NT2/D1 (cell line): ENCODE measurements at regions not wholly inside any gene's neighbourhood (a gene's known extent, or its start where the extent isn't known, plus 50 kb on each side); places are given as distances from the start of the nearest gene placed in this dataset.

Source experiments
- DNase-seq: peaks from one replicate; pipeline ENCODE4 v3.0.0-alpha.2; 2011; ENCODE audit warnings: low read depth, low spot score
- H3K27me3 ChIP-seq: 2 replicates; pipeline ENCODE4 v1.6.0; 2011; ENCODE audit warnings: mild to moderate bottlenecking; ENCODE audit not compliant: insufficient read length, insufficient read depth
- H3K36me3 ChIP-seq: 2 replicates; pipeline ENCODE4 v1.6.1; 2011; ENCODE audit warnings: mild to moderate bottlenecking, low read length, mixed read lengths; ENCODE audit not compliant: insufficient read depth, insufficient read length
- H3K4me1 ChIP-seq: 2 replicates; pipeline ENCODE4 v1.5.1; 2011; ENCODE audit not compliant: insufficient read depth, insufficient read length
- H3K4me3 ChIP-seq: 2 replicates; pipeline ENCODE4 v1.5.1; 2011; ENCODE audit warnings: low read depth; ENCODE audit not compliant: insufficient read length
- H3K9ac ChIP-seq: 2 replicates; pipeline ENCODE4 v1.6.0; 2011; ENCODE audit warnings: low read depth; ENCODE audit not compliant: insufficient read length
- H3K9me3 ChIP-seq: 2 replicates; pipeline ENCODE4 v1.5.1; 2011; ENCODE audit warnings: mild to moderate bottlenecking, low read length; ENCODE audit not compliant: insufficient read depth
- SUZ12 ChIP-seq: IDR thresholded peaks from 2 replicates; pipeline ENCODE4 v1.6.1; 2011; ENCODE audit not compliant: insufficient read length, insufficient read depth; ENCODE audit errors: extremely low read depth
- YY1 ChIP-seq: IDR thresholded peaks from 2 replicates; pipeline ENCODE4 v1.6.1; 2011; ENCODE audit not compliant: insufficient read length, insufficient read depth
- ZNF274 ChIP-seq: IDR thresholded peaks from 2 replicates; pipeline ENCODE4 v1.6.1; 2011; ENCODE audit warnings: mild to moderate bottlenecking, low read depth, low read length

GRCh38 chr5:91742550-91742949 lies 359.4 kb upstream of the ARRDC3 start:
- no peaks in the 10 kb centered on the region for H3K9me3 ChIP-seq
- DNase-seq: no peak

GRCh38 chr5:91741764-91742505 lies 358.8 kb upstream of the ARRDC3 start:
- DNase-seq: no peak
- Histone ChIP-seq H3K36me3 (no peaks in the 10 kb centered on the region), H3K4me3 (no peak overlapping the region), H3K9me3 (no peaks in the 10 kb centered on the region), H3K27me3 (no peaks in the 10 kb centered on the region), H3K4me1 (no peaks in the 10 kb centered on the region), H3K9ac (no peak overlapping the region)
- no peak for TF ChIP-seq SUZ12
- no peak for TF ChIP-seq YY1
- TF ChIP-seq ZNF274: no peak

More at GRCh38 chr5:91742550-91742949, 359.4 kb upstream of the ARRDC3 start:
- Histone ChIP-seq H3K27me3 (no peaks in the 10 kb centered on the region), H3K36me3 (no peaks in the 10 kb centered on the region), H3K4me1 (no peaks in the 10 kb centered on the region), H3K4me3 (no peak overlapping the region), H3K9ac (no peak overlapping the region)
- no peak for TF ChIP-seq ZNF274
- TF ChIP-seq SUZ12: no peak
- TF ChIP-seq YY1: no peak

GRCh38 chr5:91730026-91730425 lies 346.9 kb upstream of the ARRDC3 start:
- Histone ChIP-seq H3K4me3 (no peak overlapping the region), H3K9me3 (peaks cover 16% of the 10 kb centered on the region; the same call in 1 of the 2 replicates), H3K27me3 (no peaks in the 10 kb centered on the region), H3K4me1 (no peaks in the 10 kb centered on the region), H3K9ac (no peak overlapping the region), H3K36me3 (no peaks in the 10 kb centered on the region)
- TF ChIP-seq ZNF274 (no peak), YY1 (no peak), SUZ12 (no peak)
- DNase-seq: no peak

GRCh38 chr5:91727463-91727862 lies 344.3 kb upstream of the ARRDC3 start:
- TF ChIP-seq YY1 (no peak), ZNF274 (no peak), SUZ12 (no peak)

GRCh38 chr5:91722736-91723467 lies 339.8 kb upstream of the ARRDC3 start:
- no peak for DNase-seq
- H3K4me3 ChIP-seq: no peak overlapping the region

More at GRCh38 chr5:91727463-91727862, 344.3 kb upstream of the ARRDC3 start:
- Histone ChIP-seq H3K4me3 (no peak overlapping the region), H3K9me3 (peaks cover 16% of the 10 kb centered on the region; the same call in 1 of the 2 replicates), H3K4me1 (no peaks in the 10 kb centered on the region), H3K27me3 (no peaks in the 10 kb centered on the region), H3K36me3 (no peaks in the 10 kb centered on the region), H3K9ac (no peak overlapping the region)
- DNase-seq: peak; percentile 50

GRCh38 chr5:91712718-91713117 lies 329.6 kb upstream of the ARRDC3 start:
- H3K36me3 ChIP-seq: no peaks in the 10 kb centered on the region
- no peaks in the 10 kb centered on the region for H3K27me3 ChIP-seq
- no peak for TF ChIP-seq ZNF274
- TF ChIP-seq YY1: no peak
- no peak for TF ChIP-seq SUZ12
- no peak overlapping the region for H3K4me3 ChIP-seq
- no peaks in the 10 kb centered on the region for H3K4me1 ChIP-seq
- no peak for DNase-seq
- no peaks in the 10 kb centered on the region for H3K9me3 ChIP-seq
- H3K9ac ChIP-seq: no peak overlapping the region

More at GRCh38 chr5:91722736-91723467, 339.8 kb upstream of the ARRDC3 start:
- TF ChIP-seq YY1: no peak
- TF ChIP-seq SUZ12: no peak
- no peak for TF ChIP-seq ZNF274
- H3K9me3 ChIP-seq: peaks cover 10% of the 10 kb centered on the region; the same call in 1 of the 2 replicates
- H3K9ac ChIP-seq: no peak overlapping the region
- no peaks in the 10 kb centered on the region for H3K4me1 ChIP-seq
- H3K27me3 ChIP-seq: no peaks in the 10 kb centered on the region
- H3K36me3 ChIP-seq: no peaks in the 10 kb centered on the region

- H3K9ac ChIP-seq: no peak overlapping the region
- H3K9me3 ChIP-seq: no peaks in the 10 kb centered on the region
- no peak overlapping the region for H3K4me3 ChIP-seq
- H3K27me3 ChIP-seq: no peaks in the 10 kb centered on the region
- H3K4me1 ChIP-seq: no peaks in the 10 kb centered on the region
- H3K36me3 ChIP-seq: no peaks in the 10 kb centered on the region
- no peak for DNase-seq
- no peak for TF ChIP-seq ZNF274
- no peak for TF ChIP-seq YY1
- no peak for TF ChIP-seq SUZ12
Observed at GRCh38 chr5:91707521-91707841, 324.4 kb upstream of the ARRDC3 start.
